GM19043 (cell line): ENCODE measurements at regions not wholly inside any gene's neighbourhood (a gene's known extent, or its start where the extent isn't known, plus 50 kb on each side); places are given as distances from the start of the nearest gene placed in this dataset.
"Not testable (repeated sequence)": the region's sequence is repeated elsewhere in the genome, so short reads cannot be mapped to it uniquely, and the experiment has no call there.

ENCODE experiments used
- ATAC-seq: cut with Tn5 transposase; IDR thresholded peaks from one replicate; pipeline ENCODE4 v1.9.1; 2021; ENCODE audit warnings: low read depth; ENCODE audit not compliant: unreplicated experiment

GRCh38 chr1:120941066-120941465, 51.5 kb downstream of the PPIAL4A start:
- ATAC-seq = not testable (repeated sequence)

DNA sequence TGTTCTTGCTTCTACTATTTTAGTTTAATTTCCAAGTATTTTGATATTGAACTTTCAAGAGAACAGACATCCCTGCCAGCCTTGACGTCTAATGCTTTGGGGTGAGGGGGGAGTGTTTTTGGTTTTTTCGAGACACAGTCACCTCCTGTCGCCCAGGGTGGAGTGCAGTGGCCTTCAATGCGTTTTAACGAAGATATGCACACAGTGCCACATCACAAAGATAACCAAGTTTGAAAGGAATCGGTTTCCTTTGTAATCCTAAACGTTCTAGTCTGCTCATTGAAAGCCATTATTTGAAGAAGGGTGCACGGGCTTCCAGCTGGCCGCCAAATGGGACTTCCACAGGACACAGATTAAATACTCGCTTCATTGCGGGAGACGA, 52.3 kb downstream of the PPIAL4A start:
- ATAC-seq = not testable (repeated sequence)

DNA sequence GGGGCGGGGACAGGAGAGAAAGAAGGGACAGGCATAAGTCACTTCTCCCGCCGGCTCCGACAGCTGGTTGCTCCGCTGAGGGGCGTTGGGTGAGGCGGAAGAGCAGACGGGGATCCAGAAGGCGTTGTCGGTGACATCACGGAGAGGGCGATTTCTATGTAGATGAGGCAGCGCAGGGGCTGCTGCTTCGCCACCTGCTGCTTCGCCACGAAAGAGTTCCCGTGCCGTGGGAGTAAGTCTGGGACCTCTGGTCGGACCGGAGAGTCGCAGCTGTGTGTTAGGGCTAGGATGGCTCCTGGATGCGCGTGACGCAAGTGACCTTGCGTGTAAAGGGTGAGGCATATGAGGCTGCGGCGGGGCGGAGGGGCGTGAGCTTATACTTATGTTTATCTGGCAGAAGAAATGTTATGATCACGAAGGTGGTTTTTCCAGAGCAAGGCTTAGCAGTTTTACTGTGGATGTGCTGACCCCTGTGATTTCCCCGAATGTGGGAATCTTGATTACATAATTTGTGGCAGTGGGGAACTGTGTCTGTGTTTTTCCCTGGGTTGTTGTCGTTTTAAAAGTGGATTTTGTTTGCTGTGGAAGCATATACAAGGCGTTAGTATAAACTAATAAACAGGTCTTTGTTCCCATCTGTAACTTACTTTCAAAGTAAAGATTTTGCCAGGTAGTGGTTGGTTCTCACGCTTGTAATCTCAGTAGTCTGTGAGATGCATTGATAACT, 52.8 kb downstream of the PPIAL4A start:
- ATAC-seq = peak; percentile 85

- not testable (repeated sequence) for ATAC-seq
These were observed 53.4 kb downstream of the PPIAL4A start for GRCh38 chr1:120942945-120943319.

DNA sequence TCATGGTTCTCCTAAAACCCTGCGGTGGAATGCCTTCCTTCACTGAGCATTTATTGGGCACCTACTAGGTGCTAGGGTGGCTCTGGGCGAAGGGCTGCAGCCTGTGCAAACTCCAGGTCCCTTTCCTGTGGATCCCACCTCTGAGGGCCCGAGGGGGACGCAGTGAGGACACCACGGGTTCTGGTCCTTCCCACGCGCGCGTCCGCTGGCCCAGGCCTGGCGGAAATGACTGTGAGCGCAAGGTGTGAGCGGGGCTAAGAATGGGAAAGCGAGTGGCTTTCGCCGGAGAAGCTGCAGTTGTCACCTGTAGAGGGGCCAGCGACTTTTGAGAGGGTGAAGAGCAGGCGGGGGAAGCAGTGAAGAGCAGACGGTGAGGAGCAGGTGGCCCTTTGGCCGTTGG, 55.1 kb downstream of the PPIAL4A start:
- ATAC-seq = not testable (repeated sequence)

- ATAC-seq = not testable (repeated sequence)
These were observed 55.6 kb downstream of the PPIAL4A start for GRCh38 chr1:120945122-120945521.

DNA sequence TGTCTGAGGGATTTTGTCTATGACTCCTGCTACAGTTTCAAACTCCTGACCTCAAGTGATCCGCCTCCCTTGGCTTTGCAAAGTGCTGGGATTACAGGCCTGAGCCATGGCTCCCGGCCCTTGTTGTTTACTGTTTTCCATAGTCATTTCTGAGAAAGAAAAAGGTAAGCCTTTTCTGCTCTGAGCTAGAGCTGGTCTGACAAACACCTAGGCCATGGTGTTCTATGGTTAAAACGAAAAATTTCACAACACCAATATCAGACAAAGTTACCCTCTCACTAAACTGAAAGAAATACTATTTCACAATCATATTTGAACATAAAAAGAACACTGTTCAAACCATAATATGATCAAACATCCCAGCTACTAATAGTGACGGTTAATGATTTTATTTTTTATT, 57.5 kb downstream of the PPIAL4A start:
- not testable (repeated sequence) for ATAC-seq

GRCh38 chr1:120949724-120950123, 60.2 kb downstream of the PPIAL4A start:
- ATAC-seq = not testable (repeated sequence)

- not testable (repeated sequence) for ATAC-seq
These were observed 61.1 kb downstream of the PPIAL4A start for GRCh38 chr1:120950633-120951032.

DNA sequence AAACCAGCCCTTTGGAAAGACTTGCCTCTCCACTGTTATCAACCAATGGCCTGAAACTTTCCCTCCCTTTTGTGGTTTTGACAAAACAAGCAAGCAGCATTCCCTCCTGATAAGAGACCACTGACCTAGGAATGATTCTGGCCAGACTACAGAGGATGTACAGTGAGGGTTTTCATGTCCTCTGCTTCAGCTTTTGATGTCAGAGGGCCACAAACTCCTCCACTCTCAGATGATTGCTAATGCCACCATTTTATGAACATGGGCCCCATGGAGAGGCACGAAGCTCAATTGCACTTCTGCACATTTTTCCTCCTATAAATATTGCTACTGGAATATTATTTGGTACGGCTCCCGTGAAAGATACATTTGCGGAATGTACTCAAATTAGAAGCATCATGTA, 61.5 kb downstream of the PPIAL4A start:
- not testable (repeated sequence) for ATAC-seq

GRCh38 chr1:120952207-120952870, 62.8 kb downstream of the PPIAL4A start:
- ATAC-seq = not testable (repeated sequence)

DNA sequence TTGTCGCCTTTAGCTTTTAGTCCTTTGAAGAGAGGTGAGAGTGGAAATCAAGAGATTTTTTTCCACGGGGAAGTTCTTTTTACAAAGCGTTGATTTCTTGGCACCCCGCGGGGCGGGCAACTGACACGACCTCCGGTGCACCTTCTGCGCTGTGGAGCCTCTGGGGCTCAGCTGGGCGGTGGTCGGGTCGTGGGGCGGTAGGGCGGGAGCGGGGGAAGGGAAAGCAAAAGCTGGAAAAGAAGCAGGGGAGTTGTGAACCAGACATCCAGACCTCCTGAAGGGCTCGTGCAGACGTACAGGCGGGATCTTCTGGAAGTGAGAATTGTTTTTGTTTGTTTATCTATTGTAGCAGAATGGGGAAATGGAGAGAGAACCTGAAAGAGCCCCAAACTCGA, 63.3 kb downstream of the PPIAL4A start:
- ATAC-seq = not testable (repeated sequence)

GRCh38 chr1:120954736-120955135, 65.2 kb downstream of the PPIAL4A start:
- ATAC-seq = no peak

- not testable (repeated sequence) for ATAC-seq
These were observed 66.4 kb downstream of the PPIAL4A start for GRCh38 chr1:120955961-120956360.

GRCh38 chr1:120966018-120966417, 76.4 kb downstream of the PPIAL4A start:
- not testable (repeated sequence) for ATAC-seq

DNA sequence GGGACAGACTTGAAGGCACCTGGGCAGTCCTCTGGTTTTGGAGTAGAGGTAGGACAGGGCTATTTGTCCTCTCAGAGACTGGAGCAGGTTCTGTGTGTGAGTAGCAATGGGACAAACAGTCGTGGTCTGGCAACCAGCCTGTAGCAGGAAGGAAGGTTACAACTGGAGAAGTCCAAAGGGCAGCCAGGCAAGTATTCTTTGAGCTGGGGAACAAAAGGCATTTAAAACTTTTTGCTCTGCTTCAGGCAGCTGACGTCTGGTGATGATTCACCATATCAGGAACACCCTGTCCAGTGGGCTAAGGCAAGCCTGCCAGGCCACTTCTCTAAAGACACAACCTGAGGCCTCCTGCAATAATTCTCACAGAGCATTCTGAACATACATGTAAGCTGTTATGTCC, 83.3 kb downstream of the PPIAL4A start:
- ATAC-seq = not testable (repeated sequence)

DNA sequence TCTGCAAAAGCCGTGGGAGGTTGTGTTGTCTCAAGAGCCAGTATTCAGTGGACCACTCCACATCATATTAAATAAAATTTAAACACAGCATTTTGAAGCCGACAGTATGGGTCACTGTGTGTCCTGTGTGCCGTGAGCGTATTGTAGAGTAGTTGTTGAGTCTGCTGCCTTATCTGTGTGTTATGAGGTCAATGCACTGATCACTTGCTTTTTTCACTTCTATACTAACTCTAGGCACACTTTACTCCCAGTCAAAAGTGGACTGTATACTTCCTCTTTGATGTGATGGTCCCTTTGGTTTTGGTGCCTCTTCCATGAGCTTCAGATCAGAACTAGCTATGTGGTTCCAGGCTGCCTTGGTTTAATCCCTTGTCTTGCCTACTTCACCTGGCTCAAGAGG, 84.3 kb downstream of the PPIAL4A start:
- ATAC-seq = not testable (repeated sequence)

- not testable (repeated sequence) for ATAC-seq
These were observed 87.7 kb downstream of the PPIAL4A start for GRCh38 chr1:120977279-120977678.

- not testable (repeated sequence) for ATAC-seq
These were observed 92.0 kb downstream of the PPIAL4A start for GRCh38 chr1:120981489-120982094.

DNA sequence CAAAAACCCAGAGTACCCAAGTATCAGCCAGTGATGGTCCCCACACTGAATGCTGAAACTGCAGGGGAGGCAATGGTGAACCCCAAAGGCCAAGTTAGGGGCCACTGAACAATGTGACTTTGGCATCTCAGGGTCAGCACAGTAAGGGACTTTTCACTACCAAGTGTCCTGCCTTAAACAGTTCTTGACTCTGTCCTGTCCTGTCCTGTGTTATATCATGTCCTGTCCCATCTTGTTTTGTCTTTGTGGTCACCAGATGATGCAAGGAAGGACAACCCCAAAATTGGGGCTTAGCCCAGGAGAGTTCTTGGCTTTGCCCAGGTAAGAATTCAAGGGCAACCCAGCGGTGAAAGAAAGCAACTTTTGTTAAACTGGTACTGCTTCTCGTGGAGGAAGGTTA, 105.0 kb downstream of the PPIAL4A start:
- not testable (repeated sequence) for ATAC-seq

GRCh38 chr1:120995025-120995424, 105.5 kb downstream of the PPIAL4A start:
- ATAC-seq = not testable (repeated sequence)
